DOHH2 (cell line): ENCODE measurements at regions not wholly inside any gene's neighbourhood (a gene's known extent, or its start where the extent isn't known, plus 50 kb on each side); places are given as distances from the start of the nearest gene placed in this dataset.

Source experiments
- H3F3A ChIP-seq: fragments of 200-600 bp; sonication (generic), shearing (Covaris generic); 2 replicates; pipeline ENCODE4 v1.6.0; 2016; ENCODE audit warnings: antibody characterized with exemption, mild to moderate bottlenecking; ENCODE audit not compliant: control insufficient read depth, insufficient read depth
- H3K27ac ChIP-seq: fragments of 200-600 bp; sonication (generic); 2 replicates; pipeline ENCODE4 v1.5.1; 2014; ENCODE audit warnings: low read depth, mild to moderate bottlenecking, low read length, moderate library complexity
- H3K27me3 ChIP-seq: fragments of 200-600 bp; sonication (generic); 2 replicates; pipeline ENCODE4 v1.6.1; 2014; ENCODE audit warnings: mild to moderate bottlenecking, low read length, mixed read lengths; ENCODE audit not compliant: control insufficient read depth
- H3K36me3 ChIP-seq: fragments of 200-600 bp; sonication (generic); 2 replicates; pipeline ENCODE4 v1.6.1; 2014; ENCODE audit warnings: mild to moderate bottlenecking, low read length, moderate library complexity, mixed read lengths; ENCODE audit not compliant: control insufficient read depth
- H3K4me1 ChIP-seq: fragments of 200-600 bp; sonication (generic); 2 replicates; pipeline ENCODE4 v1.6.1; 2014; ENCODE audit warnings: mild to moderate bottlenecking, low read length, mixed read lengths; ENCODE audit not compliant: control insufficient read depth
- H3K4me2 ChIP-seq: fragments of 200-600 bp; sonication (generic); 2 replicates; pipeline ENCODE4 v1.6.0; 2014; ENCODE audit warnings: mild to moderate bottlenecking, low read length, moderate library complexity
- H3K4me3 ChIP-seq: fragments of 200-600 bp; sonication (generic); 2 replicates; pipeline ENCODE4 v1.5.1; 2014; ENCODE audit warnings: mild to moderate bottlenecking, low read length, mixed read lengths
- H3K79me2 ChIP-seq: fragments of 200-600 bp; sonication (generic); 2 replicates; pipeline ENCODE4 v1.6.1; 2014; ENCODE audit warnings: mild to moderate bottlenecking, low read length, mixed read lengths; ENCODE audit not compliant: control insufficient read depth
- H3K9me2 ChIP-seq: fragments of 200-600 bp; sonication (generic); replicated peaks from 2 replicates; pipeline ENCODE4 v1.6.1; 2014; ENCODE audit warnings: mild to moderate bottlenecking, low read length, mixed read lengths; ENCODE audit not compliant: control insufficient read depth
- H3K9me3 ChIP-seq: fragments of 200-600 bp; sonication (generic); 2 replicates; pipeline ENCODE4 v1.6.1; 2014; ENCODE audit warnings: antibody characterized with exemption, low read length, mixed read lengths; ENCODE audit not compliant: control insufficient read depth, insufficient read depth
- H4K20me1 ChIP-seq: fragments of 200-600 bp; sonication (generic); 2 replicates; pipeline ENCODE4 v1.6.0; 2014; ENCODE audit warnings: low read depth, mild to moderate bottlenecking, antibody characterized with exemption, low read length, moderate library complexity; ENCODE audit not compliant: control insufficient read depth, insufficient read depth
- CTCF ChIP-seq: fragments of 200-600 bp; sonication (generic); IDR thresholded peaks from one replicate; pipeline ENCODE4 v1.5.1; 2014; ENCODE audit warnings: antibody characterized with exemption, mild to moderate bottlenecking, low read depth, low read length; ENCODE audit not compliant: poor library complexity, severe bottlenecking
- EZH2phosphoT487 ChIP-seq: fragments of 200-600 bp; sonication (generic); IDR thresholded peaks from 2 replicates; pipeline ENCODE4 v1.6.1; 2017; ENCODE audit warnings: borderline replicate concordance, mild to moderate bottlenecking, antibody characterized with exemption, low read length, moderate library complexity, mixed read lengths

- no peaks in the 10 kb centered on the region for H3F3A ChIP-seq
- H4K20me1 ChIP-seq = no peaks in the 10 kb centered on the region
- H3K27ac ChIP-seq = no peak overlapping the region
- no peak overlapping the region for H3K4me3 ChIP-seq
- no peaks in the 10 kb centered on the region for H3K9me3 ChIP-seq
- H3K9me2 ChIP-seq = no peaks in the 10 kb centered on the region
- TF ChIP-seq CTCF (no peak), EZH2phosphoT487 (no peak)
- no peaks in the 10 kb centered on the region for H3K36me3 ChIP-seq
- H3K4me1 ChIP-seq = no peaks in the 10 kb centered on the region
- no peak overlapping the region for H3K4me2 ChIP-seq
- H3K27me3 ChIP-seq = no peaks in the 10 kb centered on the region
- H3K79me2 ChIP-seq = no peaks in the 10 kb centered on the region
Observed at GRCh38 chr6:103893141-103893581, 966.6 kb downstream of the HACE1 start.

- Histone ChIP-seq H3K79me2 (no peaks in the 10 kb centered on the region), H3K27me3 (no peaks in the 10 kb centered on the region), H3K4me2 (no peak overlapping the region), H4K20me1 (no peaks in the 10 kb centered on the region), H3K27ac (no peak overlapping the region), H3K9me2 (no peaks in the 10 kb centered on the region), H3K36me3 (no peaks in the 10 kb centered on the region), H3K4me3 (no peak overlapping the region), H3K9me3 (no peaks in the 10 kb centered on the region), H3F3A (no peaks in the 10 kb centered on the region), H3K4me1 (no peaks in the 10 kb centered on the region)
- TF ChIP-seq CTCF = no peak
Observed at GRCh38 chr6:103886951-103887350, 972.8 kb downstream of the HACE1 start.

GRCh38 chr6:103885446-103885845 is 974.3 kb downstream of the HACE1 start:
- TF ChIP-seq EZH2phosphoT487 (no peak), CTCF (no peak)
- Histone ChIP-seq H3K27me3 (no peaks in the 10 kb centered on the region), H3K9me2 (no peaks in the 10 kb centered on the region), H3K27ac (no peak overlapping the region), H3K4me3 (no peak overlapping the region), H3K9me3 (no peaks in the 10 kb centered on the region), H4K20me1 (no peaks in the 10 kb centered on the region), H3K36me3 (no peaks in the 10 kb centered on the region), H3K79me2 (no peaks in the 10 kb centered on the region), H3K4me1 (no peaks in the 10 kb centered on the region), H3F3A (no peaks in the 10 kb centered on the region), H3K4me2 (no peak overlapping the region)

GRCh38 chr6:103879800-103880199 is 979.9 kb downstream of the HACE1 start:
- no peaks in the 10 kb centered on the region for H4K20me1 ChIP-seq
- no peak overlapping the region for H3K27ac ChIP-seq
- H3K9me2 ChIP-seq = no peaks in the 10 kb centered on the region
- TF ChIP-seq EZH2phosphoT487 (no peak), CTCF (no peak)
- H3K27me3 ChIP-seq = no peaks in the 10 kb centered on the region
- H3K9me3 ChIP-seq = no peaks in the 10 kb centered on the region
- H3K4me1 ChIP-seq = no peaks in the 10 kb centered on the region
- no peaks in the 10 kb centered on the region for H3K36me3 ChIP-seq
- H3K4me3 ChIP-seq = no peak overlapping the region
- no peaks in the 10 kb centered on the region for H3K79me2 ChIP-seq
- no peak overlapping the region for H3K4me2 ChIP-seq
- H3F3A ChIP-seq = no peaks in the 10 kb centered on the region
